GM12878 (cell line): ENCODE measurements at regions not wholly inside any gene's neighbourhood (a gene's known extent, or its start where the extent isn't known, plus 50 kb on each side); places are given as distances from the start of the nearest gene placed in this dataset.

Source experiments
- ATAC-seq: fragments of 200-7000 bp; cut with Tn5 transposase; 3 replicates; pipeline ENCODE4 v1.9.1; 2020; ENCODE audit warnings: mild to moderate bottlenecking, moderate library complexity
- BruUV-seq: library from RNA; stranded (reverse); fragments of 400-500 nt; replicated peaks from 2 replicates; lab custom pipeline; 2021; lab: Mats Ljungman, UMichigan
- CTCF ChIA-PET: fragments of 300-600 bp; sonication (Branson Sonifier 250); formaldehyde crosslinking; extraction: SDS; loops from one replicate; lab custom pipeline; 2021; ENCODE audit warnings: inconsistent platforms; lab: Yijun Ruan, JAX
- POLR2A ChIA-PET: fragments of 350-600 bp; formaldehyde crosslinking; extraction: SDS; loops from one replicate; lab custom pipeline; 2021; ENCODE audit warnings: inconsistent platforms; lab: Charles Lee
- RAD21 ChIA-PET: fragments of 300-600 bp; sonication (Branson Sonifier 250); formaldehyde crosslinking; loops from one replicate; lab custom pipeline; 2023; ENCODE audit warnings: antibody characterized with exemption; ENCODE audit not compliant: unreplicated experiment; lab: Charles Lee
- SMC1A ChIA-PET: fragments of 300-600 bp; sonication (Branson Sonifier 250); formaldehyde crosslinking; loops from one replicate; lab custom pipeline; 2023; ENCODE audit not compliant: unreplicated experiment, uncharacterized antibody; lab: Charles Lee
- DNase-seq: peaks from one replicate; pipeline ENCODE4 v3.0.0-alpha.2; 2011; ENCODE audit warnings: low read depth, low spot score
- FAIRE-seq: peaks from 3 replicates; lab custom pipeline; 2011; peaks lifted over from hg19 to GRCh38; lab: Jason Lieb, UNC
- H2AFZ ChIP-seq: 2 replicates; pipeline ENCODE4 v1.6.0; 2011; ENCODE audit warnings: low read depth, low read length, control low read depth; ENCODE audit not compliant: control insufficient read depth
- H3K27ac ChIP-seq: 2 replicates; pipeline ENCODE4 v1.5.1; 2011; ENCODE audit warnings: control low read depth; ENCODE audit not compliant: control insufficient read depth, insufficient read depth
- H3K27me3 ChIP-seq, 2 experiments: replicated peaks in 1 of 2; 2 replicates each; pipeline versions ENCODE4 v1.6.0 to v1.6.1; 2011; ENCODE audit warnings: low read length in 1 of 2; ENCODE audit not compliant: control insufficient read depth in 2 of 2, insufficient read depth in 2 of 2
- H3K36me3 ChIP-seq, 2 experiments: 2 replicates each; pipeline ENCODE4 v1.5.1; 2011; ENCODE audit warnings: low read length in 1 of 2; ENCODE audit not compliant: control insufficient read depth in 2 of 2, insufficient read depth in 2 of 2
- H3K4me1 ChIP-seq: 2 replicates; pipeline ENCODE4 v1.6.1; 2011; ENCODE audit warnings: mild to moderate bottlenecking, low read length, moderate library complexity, mixed read lengths; ENCODE audit not compliant: control insufficient read depth, insufficient read depth
- H3K4me2 ChIP-seq: 2 replicates; pipeline ENCODE4 v1.6.0; 2011; ENCODE audit warnings: control low read depth; ENCODE audit not compliant: control insufficient read depth, insufficient read depth
- H3K4me3 ChIP-seq: fragments of 200-600 bp; sonication (generic); 2 replicates; pipeline ENCODE4 v1.5.1; 2016
- H3K79me2 ChIP-seq: 2 replicates; pipeline ENCODE4 v1.6.0; 2011; ENCODE audit warnings: low read length; ENCODE audit not compliant: control insufficient read depth, insufficient read depth
- H3K9ac ChIP-seq: 2 replicates; pipeline ENCODE4 v1.8.0; 2011; ENCODE audit warnings: low read length, control low read depth, mixed read lengths; ENCODE audit not compliant: control insufficient read depth, insufficient read depth
- H3K9me3 ChIP-seq: replicated peaks from 3 replicates; pipeline ENCODE4 v1.5.1; 2011; ENCODE audit warnings: mild to moderate bottlenecking, low read length; ENCODE audit not compliant: control insufficient read depth, insufficient read depth
- H4K20me1 ChIP-seq: 2 replicates; pipeline ENCODE4 v1.6.0; 2011; ENCODE audit not compliant: control insufficient read depth, insufficient read depth
- BCL3 ChIP-seq: IDR thresholded peaks from 2 replicates; pipeline ENCODE4 v1.6.1; 2011; ENCODE audit warnings: borderline replicate concordance, low read depth, mild to moderate bottlenecking, moderate library complexity, low read length; ENCODE audit not compliant: insufficient read depth, poor library complexity, severe bottlenecking
- CTCF ChIP-seq, 3 experiments: IDR thresholded peaks in 2 of 3; conservative IDR thresholded peaks in 1 of 3; 2 replicates each; pipeline ENCODE4 v1.5.1; 2011; ENCODE audit warnings: low read depth in 3 of 3, low read length in 3 of 3, mild to moderate bottlenecking in 3 of 3, control low read depth in 2 of 3, moderate library complexity in 2 of 3, inconsistent platforms in 1 of 3, mixed read lengths in 1 of 3; ENCODE audit not compliant: control insufficient read depth in 2 of 3, insufficient read depth in 1 of 3; ENCODE audit errors: extremely low read depth in 1 of 3
- E2F8 ChIP-seq: fragments of 450-650 bp; IDR thresholded peaks from 2 replicates; pipeline ENCODE4 v1.6.1; 2018; ENCODE audit warnings: mild to moderate bottlenecking, low read depth, moderate library complexity; ENCODE audit not compliant: partially characterized antibody
- HDAC2 ChIP-seq: fragments of 200-600 bp; sonication (generic); IDR thresholded peaks from 2 replicates; pipeline ENCODE4 v1.6.1; 2017
- MLLT1 ChIP-seq: fragments of 450-650 bp; IDR thresholded peaks from 2 replicates; pipeline ENCODE4 v1.6.1; 2016; ENCODE audit warnings: mild to moderate bottlenecking
- NRF1 ChIP-seq: conservative IDR thresholded peaks from 2 replicates; pipeline ENCODE4 v1.6.1; 2011; ENCODE audit warnings: mild to moderate bottlenecking, low read depth, low read length, improper control_type of control experiment
- PAX8 ChIP-seq: fragments of 450-650 bp; IDR thresholded peaks from 2 replicates; pipeline ENCODE4 v1.6.1; 2017; ENCODE audit warnings: mild to moderate bottlenecking, moderate library complexity
- PBX3 ChIP-seq: IDR thresholded peaks from 2 replicates; pipeline ENCODE4 v1.6.1; 2011; ENCODE audit warnings: mild to moderate bottlenecking, low read depth, low read length, moderate library complexity; ENCODE audit not compliant: insufficient replicate concordance
- RAD51 ChIP-seq: fragments of 450-650 bp; IDR thresholded peaks from 2 replicates; pipeline ENCODE4 v1.6.1; 2016; ENCODE audit warnings: moderate library complexity, mild to moderate bottlenecking, inconsistent platforms
- RCOR1 ChIP-seq: conservative IDR thresholded peaks from 2 replicates; pipeline ENCODE4 v1.6.1; 2012; ENCODE audit warnings: low read depth, low read length, improper control_type of control experiment
- REST ChIP-seq: IDR thresholded peaks from 2 replicates; pipeline ENCODE4 v1.6.1; 2012; ENCODE audit warnings: mild to moderate bottlenecking, low read depth, low read length
- whole genome bisulfite sequencing: methylation state at CpG from one replicate; pipeline ENCODE4 v1.1.6; 2016; ENCODE audit warnings: low lambda C conversion rate; ENCODE audit not compliant: insufficient replicate concordance, insufficient coverage; ENCODE audit errors: missing lambda C conversion rate; 5-methylcytosine and 5-hydroxymethylcytosine counted together
- in situ Hi-C: fragments of 300-500 bp; cut with MboI; formaldehyde crosslinking; loops from 9 replicates; pipeline ENCODE4 v1.14.3; 2018; ENCODE audit warnings: mixed read lengths
- intact Hi-C: fragments of 100-400 bp; cut with micrococcal nuclease; formaldehyde crosslinking; loops from one replicate; pipeline ENCODE4 v1.14.2; 2022; ENCODE audit not compliant: unreplicated experiment

GRCh38 chr7:25297278-25297677, 69.0 kb upstream of the NPVF start:
- no peak overlapping the region for H2AFZ ChIP-seq
- H3K36me3 ChIP-seq = no peaks in the 10 kb centered on the region
- DNase-seq = no peak
- H3K79me2 ChIP-seq = no peaks in the 10 kb centered on the region
- in situ Hi-C loops = no loop called here
- no peaks in the 10 kb centered on the region for H3K4me1 ChIP-seq
- no peak overlapping the region for H3K4me2 ChIP-seq
- H3K27ac ChIP-seq = no peak overlapping the region
- 50% methylated on average over 1 of the region's 1 CpG for WGBS
- peaks cover 0 to 2% of the 10 kb centered on the region in 2 experiments; a peak in 1 of 4 replicates for H3K27me3 ChIP-seq
- ChIA-PET SMC1A (no interaction called here), POLR2A (no interaction called here), CTCF (no interaction called here), RAD21 (no interaction called here)
- no peak for ATAC-seq
- intact Hi-C loops = no loop called here
- FAIRE-seq = no peak
- H3K9me3 ChIP-seq = no peaks in the 10 kb centered on the region
- H3K4me3 ChIP-seq = no peak overlapping the region
- H3K9ac ChIP-seq = no peak overlapping the region
- no peaks in the 10 kb centered on the region for H4K20me1 ChIP-seq
- no TSS peak for BruUV-seq
- TF ChIP-seq CTCF (IDR thresholded peaks at IDR 0.05 in 2 of 3, conservative IDR thresholded peaks at IDR 0.05 in 1 of 3; ENCODE audit: control insufficient read depth in 2 of 3, extremely low read depth in 1 of 3, insufficient read depth in 1 of 3, low read depth in 3 of 3, low read length in 3 of 3) (no peak), MLLT1 (no peak), NRF1 (no peak), BCL3 (no peak), REST (no peak), PBX3 (no peak), HDAC2 (no peak), RAD51 (no peak), E2F8 (no peak), RCOR1 (no peak), PAX8 (no peak)
